GM12878 (cell line): ENCODE measurements at regions not wholly inside any gene's neighbourhood (a gene's known extent, or its start where the extent isn't known, plus 50 kb on each side); places are given as distances from the start of the nearest gene placed in this dataset.

Experiments
- ATAC-seq: fragments of 200-7000 bp; cut with Tn5 transposase; 3 replicates; pipeline ENCODE4 v1.9.1; 2020; ENCODE audit warnings: mild to moderate bottlenecking, moderate library complexity
- BruUV-seq: library from RNA; stranded (reverse); fragments of 400-500 nt; replicated peaks from 2 replicates; lab custom pipeline; 2021; lab: Mats Ljungman, UMichigan
- CTCF ChIA-PET: fragments of 300-600 bp; sonication (Branson Sonifier 250); formaldehyde crosslinking; extraction: SDS; loops from one replicate; lab custom pipeline; 2021; ENCODE audit warnings: inconsistent platforms; lab: Yijun Ruan, JAX
- POLR2A ChIA-PET: fragments of 350-600 bp; formaldehyde crosslinking; extraction: SDS; loops from one replicate; lab custom pipeline; 2021; ENCODE audit warnings: inconsistent platforms; lab: Charles Lee
- RAD21 ChIA-PET: fragments of 300-600 bp; sonication (Branson Sonifier 250); formaldehyde crosslinking; loops from one replicate; lab custom pipeline; 2023; ENCODE audit warnings: antibody characterized with exemption; ENCODE audit not compliant: unreplicated experiment; lab: Charles Lee
- SMC1A ChIA-PET: fragments of 300-600 bp; sonication (Branson Sonifier 250); formaldehyde crosslinking; loops from one replicate; lab custom pipeline; 2023; ENCODE audit not compliant: unreplicated experiment, uncharacterized antibody; lab: Charles Lee
- DNase-seq: peaks from one replicate; pipeline ENCODE4 v3.0.0-alpha.2; 2011; ENCODE audit warnings: low read depth, low spot score
- FAIRE-seq: peaks from 3 replicates; lab custom pipeline; 2011; peaks lifted over from hg19 to GRCh38; lab: Jason Lieb, UNC
- H2AFZ ChIP-seq: 2 replicates; pipeline ENCODE4 v1.6.0; 2011; ENCODE audit warnings: low read depth, low read length, control low read depth; ENCODE audit not compliant: control insufficient read depth
- H3K27ac ChIP-seq: 2 replicates; pipeline ENCODE4 v1.5.1; 2011; ENCODE audit warnings: control low read depth; ENCODE audit not compliant: control insufficient read depth, insufficient read depth
- H3K27me3 ChIP-seq, 2 experiments: replicated peaks in 1 of 2; 2 replicates each; pipeline versions ENCODE4 v1.6.0 to v1.6.1; 2011; ENCODE audit warnings: low read length in 1 of 2; ENCODE audit not compliant: control insufficient read depth in 2 of 2, insufficient read depth in 2 of 2
- H3K36me3 ChIP-seq, 2 experiments: 2 replicates each; pipeline ENCODE4 v1.5.1; 2011; ENCODE audit warnings: low read length in 1 of 2; ENCODE audit not compliant: control insufficient read depth in 2 of 2, insufficient read depth in 2 of 2
- H3K4me1 ChIP-seq: 2 replicates; pipeline ENCODE4 v1.6.1; 2011; ENCODE audit warnings: mild to moderate bottlenecking, low read length, moderate library complexity, mixed read lengths; ENCODE audit not compliant: control insufficient read depth, insufficient read depth
- H3K4me2 ChIP-seq: 2 replicates; pipeline ENCODE4 v1.6.0; 2011; ENCODE audit warnings: control low read depth; ENCODE audit not compliant: control insufficient read depth, insufficient read depth
- H3K4me3 ChIP-seq: fragments of 200-600 bp; sonication (generic); 2 replicates; pipeline ENCODE4 v1.5.1; 2016
- H3K79me2 ChIP-seq: 2 replicates; pipeline ENCODE4 v1.6.0; 2011; ENCODE audit warnings: low read length; ENCODE audit not compliant: control insufficient read depth, insufficient read depth
- H3K9ac ChIP-seq: 2 replicates; pipeline ENCODE4 v1.8.0; 2011; ENCODE audit warnings: low read length, control low read depth, mixed read lengths; ENCODE audit not compliant: control insufficient read depth, insufficient read depth
- H3K9me3 ChIP-seq: replicated peaks from 3 replicates; pipeline ENCODE4 v1.5.1; 2011; ENCODE audit warnings: mild to moderate bottlenecking, low read length; ENCODE audit not compliant: control insufficient read depth, insufficient read depth
- H4K20me1 ChIP-seq: 2 replicates; pipeline ENCODE4 v1.6.0; 2011; ENCODE audit not compliant: control insufficient read depth, insufficient read depth
- MAX ChIP-seq: IDR thresholded peaks from 2 replicates; pipeline ENCODE4 v1.6.1; 2012; ENCODE audit warnings: low read depth, low read length, improper control_type of control experiment
- NR2F1 ChIP-seq: fragments of 450-650 bp; conservative IDR thresholded peaks from 2 replicates; pipeline ENCODE4 v1.6.1; 2017; ENCODE audit warnings: mild to moderate bottlenecking
- NRF1 ChIP-seq: conservative IDR thresholded peaks from 2 replicates; pipeline ENCODE4 v1.6.1; 2011; ENCODE audit warnings: mild to moderate bottlenecking, low read depth, low read length, improper control_type of control experiment
- SMAD5 ChIP-seq: IDR thresholded peaks from 2 replicates; pipeline ENCODE4 v1.6.1; 2016; ENCODE audit warnings: antibody characterized with exemption, low read depth
- SRF ChIP-seq, 2 experiments: IDR thresholded peaks; 2 replicates each; pipeline ENCODE4 v1.6.1; 2011; ENCODE audit warnings: low read depth in 2 of 2, low read length in 2 of 2, mild to moderate bottlenecking in 1 of 2, moderate library complexity in 1 of 2
- TAF1 ChIP-seq: IDR thresholded peaks from 2 replicates; pipeline ENCODE4 v1.6.1; 2011; ENCODE audit warnings: mild to moderate bottlenecking, low read depth, low read length, borderline replicate concordance
- TCF12 ChIP-seq: IDR thresholded peaks from 2 replicates; pipeline ENCODE4 v1.6.1; 2011; ENCODE audit warnings: low read depth, mild to moderate bottlenecking, low read length
- ZNF687 ChIP-seq: fragments of 450-650 bp; IDR thresholded peaks from 2 replicates; pipeline ENCODE4 v1.6.1; 2017; ENCODE audit warnings: mild to moderate bottlenecking, moderate library complexity
- WGBS: methylation state at CpG from one replicate; pipeline ENCODE4 v1.1.6; 2016; ENCODE audit warnings: low lambda C conversion rate; ENCODE audit not compliant: insufficient replicate concordance, insufficient coverage; ENCODE audit errors: missing lambda C conversion rate; 5-methylcytosine and 5-hydroxymethylcytosine counted together
- in situ Hi-C: fragments of 300-500 bp; cut with MboI; formaldehyde crosslinking; loops from 9 replicates; pipeline ENCODE4 v1.14.3; 2018; ENCODE audit warnings: mixed read lengths
- intact Hi-C: fragments of 100-400 bp; cut with micrococcal nuclease; formaldehyde crosslinking; loops from one replicate; pipeline ENCODE4 v1.14.2; 2022; ENCODE audit not compliant: unreplicated experiment
- TF ChIP-seq, protein P1 (sequence below): fragments of 150-350 bp; IDR thresholded peaks from 2 replicates; pipeline ENCODE4 v1.6.1; 2014; ENCODE audit warnings: mild to moderate bottlenecking, low read depth, low read length

DNA sequence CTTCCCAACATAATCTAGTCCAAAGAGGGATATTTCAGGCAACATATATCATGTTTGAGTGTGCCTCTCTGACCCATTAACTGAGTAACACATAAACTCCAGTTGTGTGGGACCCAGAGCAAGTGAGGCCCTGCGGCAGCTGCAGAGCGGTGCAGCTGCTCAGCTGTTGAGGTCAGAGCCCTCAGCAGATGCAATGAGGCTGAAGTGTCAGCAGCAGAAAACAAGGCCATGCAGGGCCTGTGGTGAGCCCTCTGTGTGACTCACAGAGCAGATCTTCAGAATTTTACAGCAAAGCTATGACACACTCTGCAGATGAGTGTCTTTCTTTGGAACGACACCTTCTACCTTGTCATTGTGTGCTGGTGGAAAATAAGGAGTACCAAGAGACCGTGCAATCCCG lies 168.5 kb downstream of the CBLN2 start:
- no peaks in the 10 kb centered on the region for H3K27me3 ChIP-seq
- DNase-seq (no peak), FAIRE-seq (no peak), ATAC-seq (no peak)
- WGBS, result 30% methylated on average over 5 of the region's 5 CpGs
- no peaks in the 10 kb centered on the region for H3K4me1 ChIP-seq
- ChIA-PET POLR2A (no interaction called here), SMC1A (interaction anchor here (2.4 kb wide), 1 partner anchor 11 kb away, joined by 6 read pairs; no protein-coding TSS in a partner anchor), CTCF (no interaction called here), RAD21 (interaction anchor here (1.3 kb wide), 1 partner anchor 11 kb away, joined by 3 read pairs; no protein-coding TSS in a partner anchor)
- no peaks in the 10 kb centered on the region for H3K36me3 ChIP-seq
- TF ChIP-seq, protein P1, sequence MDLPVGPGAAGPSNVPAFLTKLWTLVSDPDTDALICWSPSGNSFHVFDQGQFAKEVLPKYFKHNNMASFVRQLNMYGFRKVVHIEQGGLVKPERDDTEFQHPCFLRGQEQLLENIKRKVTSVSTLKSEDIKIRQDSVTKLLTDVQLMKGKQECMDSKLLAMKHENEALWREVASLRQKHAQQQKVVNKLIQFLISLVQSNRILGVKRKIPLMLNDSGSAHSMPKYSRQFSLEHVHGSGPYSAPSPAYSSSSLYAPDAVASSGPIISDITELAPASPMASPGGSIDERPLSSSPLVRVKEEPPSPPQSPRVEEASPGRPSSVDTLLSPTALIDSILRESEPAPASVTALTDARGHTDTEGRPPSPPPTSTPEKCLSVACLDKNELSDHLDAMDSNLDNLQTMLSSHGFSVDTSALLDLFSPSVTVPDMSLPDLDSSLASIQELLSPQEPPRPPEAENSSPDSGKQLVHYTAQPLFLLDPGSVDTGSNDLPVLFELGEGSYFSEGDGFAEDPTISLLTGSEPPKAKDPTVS, result no peak
- TF ChIP-seq NR2F1 (peak; percentile 71), TAF1 (no peak), TCF12 (peak; percentile 13; the same call in 1 of the 2 replicates)
- in situ Hi-C loops, result no loop called here
- H3K9me3 ChIP-seq, result no peaks in the 10 kb centered on the region; the same call in 2 of the 3 replicates
- intact Hi-C loops, result no loop called here
- no TSS peak for BruUV-seq
- H2AFZ ChIP-seq, result no peak overlapping the region
- no peak overlapping the region for H3K27ac ChIP-seq
- H3K79me2 ChIP-seq, result no peaks in the 10 kb centered on the region
- H3K4me2 ChIP-seq, result no peak overlapping the region
- no peak overlapping the region for H3K9ac ChIP-seq
- H3K4me3 ChIP-seq, result no peak overlapping the region
- H4K20me1 ChIP-seq, result no peaks in the 10 kb centered on the region

DNA sequence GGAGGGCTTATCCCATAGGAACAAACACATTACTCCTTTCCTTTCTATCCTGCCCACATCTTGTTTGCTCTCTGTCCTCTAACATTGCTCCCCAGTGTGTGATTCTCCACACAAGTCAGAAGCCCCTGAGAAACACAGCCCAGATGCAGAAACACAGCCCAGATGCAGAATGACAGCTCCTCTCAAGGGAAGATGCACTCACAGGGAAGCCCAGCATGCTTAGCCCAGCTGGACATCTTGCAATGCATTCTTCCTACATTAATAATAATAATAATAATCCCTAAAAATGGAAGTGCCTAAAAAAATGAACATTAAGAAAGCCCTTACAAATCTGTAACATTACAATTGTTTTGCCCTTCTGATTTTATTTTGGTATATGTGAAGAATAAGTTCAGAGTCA lies 172.1 kb downstream of the CBLN2 start:
- Histone ChIP-seq H3K4me2 (no peak overlapping the region), H3K9ac (no peak overlapping the region), H3K79me2 (no peaks in the 10 kb centered on the region), H3K9me3 (no peaks in the 10 kb centered on the region; the same call in 2 of the 3 replicates), H3K36me3 (no peaks in the 10 kb centered on the region), H3K27me3 (no peaks in the 10 kb centered on the region), H3K4me1 (no peaks in the 10 kb centered on the region), H3K27ac (no peak overlapping the region), H2AFZ (no peak overlapping the region), H3K4me3 (no peak overlapping the region), H4K20me1 (no peaks in the 10 kb centered on the region)
- DNase-seq, result no peak
- ChIA-PET POLR2A (no interaction called here), RAD21 (no interaction called here), SMC1A (no interaction called here), CTCF (no interaction called here)
- TF ChIP-seq ZNF687 (no peak), SRF (IDR thresholded peaks at IDR 0.05; ENCODE audit: low read depth in 2 of 2, low read length in 2 of 2) (no peak), MAX (no peak), SMAD5 (no peak), NRF1 (no peak)
- ATAC-seq, result no peak
- in situ Hi-C loops, result no loop called here
- BruUV-seq, result no TSS peak
- FAIRE-seq, result no peak
- intact Hi-C loops, result no loop called here
